HCT116 (cell line): ENCODE measurements at regions not wholly inside any gene's neighbourhood (a gene's known extent, or its start where the extent isn't known, plus 50 kb on each side); places are given as distances from the start of the nearest gene placed in this dataset.

ENCODE experiments used
- ATAC-seq: fragments of 200-7000 bp; cut with Tn5 transposase; 2 replicates; pipeline ENCODE4 v1.9.1; 2020; ENCODE audit warnings: mild to moderate bottlenecking, moderate library complexity
- BruUV-seq: library from RNA; stranded (reverse); fragments of 400-500 nt; replicated peaks from 2 replicates; lab custom pipeline; 2021; lab: Mats Ljungman, UMichigan
- CTCF ChIA-PET: fragments of 300-600 bp; sonication (Branson Sonifier 250); formaldehyde crosslinking; loops from one replicate; lab custom pipeline; 2021; ENCODE audit warnings: antibody characterized with exemption; lab: Charles Lee
- POLR2A ChIA-PET: fragments of 300-600, 350-600 bp; sonication (Branson Sonifier 250); formaldehyde crosslinking; loops from one replicate; lab custom pipeline; 2021; ENCODE audit warnings: antibody characterized with exemption; lab: Charles Lee
- RAD21 ChIA-PET, 2 experiments: fragments of 300-600 bp; sonication (Branson Sonifier 250); formaldehyde crosslinking; loops; one replicate each; lab custom pipeline; 2023; ENCODE audit warnings: low total read pairs in 2 of 2; ENCODE audit not compliant: uncharacterized antibody in 2 of 2, unreplicated experiment in 2 of 2, low non-redundant PET in 1 of 2; lab: Charles Lee
- DNase-seq: peaks from one replicate; pipeline ENCODE4 v3.0.0-alpha.2; 2010; ENCODE audit warnings: low read depth, low spot score
- H2AFZ ChIP-seq: fragments of 200-600 bp; shearing (Covaris generic), sonication (generic); 2 replicates; pipeline ENCODE4 v1.6.1; 2017; ENCODE audit warnings: low read depth, mixed run types, mixed read lengths, antibody characterized with exemption, low read length; ENCODE audit not compliant: poor library complexity, severe bottlenecking
- H3K27ac ChIP-seq: 2 replicates; pipeline ENCODE4 v1.5.1; 2012; ENCODE audit warnings: low read depth, low read length
- H3K27me3 ChIP-seq: fragments of 200-600 bp; sonication (generic); 2 replicates; pipeline ENCODE4 v1.6.1; 2016; ENCODE audit warnings: mixed run types, low read length, mixed read lengths; ENCODE audit not compliant: insufficient read depth
- H3K36me3 ChIP-seq, 2 experiments: fragments of 200-500 bp in 1 of 2; fragments of 200-600 bp in 1 of 2; sonication (Bioruptor generic) in 1 of 2; sonication (generic) in 1 of 2; 2 replicates each; pipeline versions ENCODE4 v1.5.1 to v1.6.1; 2014 to 2016; ENCODE audit warnings: low read length in 2 of 2, inconsistent platforms in 1 of 2, mixed read lengths in 1 of 2, mixed run types in 1 of 2; ENCODE audit not compliant: insufficient read depth in 2 of 2, control insufficient read depth in 1 of 2
- H3K4me1 ChIP-seq, 2 experiments: fragments of 200-600 bp in 1 of 2; sonication (generic) in 1 of 2; 2 replicates each; pipeline versions ENCODE4 v1.5.1 to v1.6.1; 2012 to 2017; ENCODE audit warnings: low read length in 2 of 2, inconsistent platforms in 1 of 2, mild to moderate bottlenecking in 1 of 2, mixed read lengths in 1 of 2, mixed run types in 1 of 2, moderate library complexity in 1 of 2; ENCODE audit not compliant: insufficient read depth in 2 of 2, control insufficient read depth in 1 of 2
- H3K4me2 ChIP-seq: fragments of 200-600 bp; sonication (generic); 2 replicates; pipeline ENCODE4 v1.6.1; 2017; ENCODE audit warnings: mixed run types, low read length, mixed read lengths
- H3K4me3 ChIP-seq, 2 experiments: fragments of 200-600 bp in 1 of 2; sonication (generic) in 1 of 2; replicated peaks in 1 of 2; 2 replicates each; pipeline ENCODE4 v1.5.1; 2011 to 2016; ENCODE audit warnings: low read length in 2 of 2, control low read depth in 1 of 2, low read depth in 1 of 2, mild to moderate bottlenecking in 1 of 2, mixed read lengths in 1 of 2, mixed run types in 1 of 2
- H3K79me2 ChIP-seq: fragments of 200-600 bp; sonication (generic); 2 replicates; pipeline ENCODE4 v1.6.1; 2017; ENCODE audit warnings: mild to moderate bottlenecking, mixed run types, low read length, moderate library complexity, mixed read lengths; ENCODE audit not compliant: insufficient read depth
- H3K9ac ChIP-seq: fragments of 200-600 bp; sonication (generic); 2 replicates; pipeline ENCODE4 v1.6.1; 2016; ENCODE audit warnings: low read length, mixed read lengths
- H3K9me2 ChIP-seq: fragments of 200-600 bp; sonication (generic), shearing (Covaris generic); 2 replicates; pipeline ENCODE4 v1.6.1; 2017; ENCODE audit warnings: mixed run types, mild to moderate bottlenecking, moderate library complexity; ENCODE audit not compliant: insufficient read depth
- H3K9me3 ChIP-seq, 2 experiments: fragments of 200-500 bp in 1 of 2; fragments of 200-600 bp in 1 of 2; sonication (Bioruptor generic) in 1 of 2; sonication (generic) in 1 of 2; 2 replicates each; pipeline ENCODE4 v1.6.1; 2014 to 2017; ENCODE audit warnings: low read length in 2 of 2, mixed read lengths in 2 of 2, inconsistent platforms in 1 of 2, low read depth in 1 of 2, mild to moderate bottlenecking in 1 of 2, mixed run types in 1 of 2, moderate library complexity in 1 of 2; ENCODE audit not compliant: control insufficient read depth in 1 of 2, insufficient read depth in 1 of 2
- H4K20me1 ChIP-seq: fragments of 200-600 bp; sonication (generic), shearing (Covaris generic); 2 replicates; pipeline ENCODE4 v1.6.1; 2017; ENCODE audit warnings: mixed run types, mild to moderate bottlenecking, moderate library complexity; ENCODE audit not compliant: insufficient read depth
- CBX3 ChIP-seq: IDR thresholded peaks from 2 replicates; pipeline ENCODE4 v1.6.1; 2012; ENCODE audit warnings: low read depth
- EGR1 ChIP-seq: IDR thresholded peaks from 2 replicates; pipeline ENCODE4 v1.6.1; 2012; ENCODE audit warnings: low read depth
- EZH2phosphoT487 ChIP-seq: fragments of 200-600 bp; IDR thresholded peaks from 2 replicates; pipeline ENCODE4 v1.6.1; 2018; ENCODE audit warnings: antibody characterized with exemption, borderline replicate concordance
- JUND ChIP-seq: IDR thresholded peaks from 2 replicates; pipeline ENCODE4 v1.6.1; 2012
- POLR2A ChIP-seq: IDR thresholded peaks from 2 replicates; pipeline ENCODE4 v1.7.0; 2011; ENCODE audit warnings: borderline replicate concordance; ENCODE audit not compliant: insufficient read depth, insufficient read length; ENCODE audit errors: extremely low read depth
- POLR2AphosphoS5 ChIP-seq: IDR thresholded peaks from 2 replicates; pipeline ENCODE4 v1.6.1; 2011; ENCODE audit warnings: mild to moderate bottlenecking, low read depth, low read length, moderate library complexity
- RAD21 ChIP-seq: IDR thresholded peaks from 2 replicates; pipeline ENCODE4 v1.6.1; 2012; ENCODE audit warnings: low read depth, mild to moderate bottlenecking
- SIN3A ChIP-seq: IDR thresholded peaks from 2 replicates; pipeline ENCODE4 v1.6.1; 2012; ENCODE audit warnings: low read depth
- TCF7L2 ChIP-seq: IDR thresholded peaks from 2 replicates; pipeline ENCODE4 v1.7.0; 2011; ENCODE audit warnings: borderline replicate concordance, inconsistent platforms; ENCODE audit not compliant: insufficient read depth, insufficient read length; ENCODE audit errors: extremely low read depth
- YY1 ChIP-seq: IDR thresholded peaks from 2 replicates; pipeline ENCODE4 v1.6.1; 2011; ENCODE audit warnings: low read length, low read depth, moderate library complexity, mild to moderate bottlenecking; ENCODE audit not compliant: insufficient replicate concordance; ENCODE audit errors: extremely low read depth
- ZNF274 ChIP-seq: fragments of 200-500 bp; sonication (Bioruptor generic); IDR thresholded peaks from 2 replicates; pipeline ENCODE4 v1.6.1; 2014; ENCODE audit warnings: mild to moderate bottlenecking, low read depth, low read length, inconsistent platforms
- intact Hi-C: fragments of 100-400 bp; cut with micrococcal nuclease; formaldehyde crosslinking; loops from 2 replicates; pipeline ENCODE4 v1.10.0; 2022

- RAD21 ChIA-PET = no interaction called here
- peaks cover 11% of the 10 kb centered on the region; the same call in 1 of the 2 replicates for H3K27me3 ChIP-seq
- no TSS peak for BruUV-seq
- no peak overlapping the region for H3K4me2 ChIP-seq
- intact Hi-C loops = no loop called here
- H4K20me1 ChIP-seq = no peaks in the 10 kb centered on the region
- no peaks in the 10 kb centered on the region for H3K9me2 ChIP-seq
- TF ChIP-seq YY1 = no peak
- no peak for TF ChIP-seq EZH2phosphoT487
- TF ChIP-seq TCF7L2 = no peak
- no peak for TF ChIP-seq JUND
- TF ChIP-seq CBX3 = no peak
- TF ChIP-seq EGR1 = no peak
- TF ChIP-seq ZNF274 = no peak
- no peak for TF ChIP-seq RAD21
- TF ChIP-seq POLR2A = no peak
- no peak for TF ChIP-seq SIN3A
- TF ChIP-seq POLR2AphosphoS5 = no peak
- ATAC-seq = no peak
- no peak overlapping the region for H2AFZ ChIP-seq
- CTCF ChIA-PET = no interaction called here
- no peaks in the 10 kb centered on the region for H3K79me2 ChIP-seq
- no peak overlapping the region for H3K4me3 ChIP-seq
- H3K36me3 ChIP-seq = no peaks in the 10 kb centered on the region
- no peak overlapping the region for H3K9ac ChIP-seq
- no peak for DNase-seq
- H3K27ac ChIP-seq = no peak overlapping the region
- H3K9me3 ChIP-seq = no peaks in the 10 kb centered on the region
- POLR2A ChIA-PET = no interaction called here
- no peaks in the 10 kb centered on the region for H3K4me1 ChIP-seq
These were observed 477.9 kb upstream of the TNP1 start for GRCh38 chr2:217337771-217338170.

- no peaks in the 10 kb centered on the region for H3K36me3 ChIP-seq
- TF ChIP-seq SIN3A = no peak
- no peak for TF ChIP-seq JUND
- ChIA-PET CTCF (no interaction called here), RAD21 (no interaction called here), POLR2A (no interaction called here)
- no peak overlapping the region for H3K4me3 ChIP-seq
- no peak overlapping the region for H2AFZ ChIP-seq
- DNase-seq (no peak), ATAC-seq (no peak)
- intact Hi-C loops = no loop called here
- no peaks in the 10 kb centered on the region for H3K9me3 ChIP-seq
- no peak overlapping the region for H3K27ac ChIP-seq
- BruUV-seq = no TSS peak
- H3K27me3 ChIP-seq = 0 out of 2 replicates have a peak, but pooled peaks cover 6% of the 10 kb centered on the region
- H3K9ac ChIP-seq = no peak overlapping the region
- H3K4me2 ChIP-seq = no peak overlapping the region
- H4K20me1 ChIP-seq = no peaks in the 10 kb centered on the region
- H3K79me2 ChIP-seq = no peaks in the 10 kb centered on the region
- H3K9me2 ChIP-seq = no peaks in the 10 kb centered on the region
- H3K4me1 ChIP-seq = no peaks in the 10 kb centered on the region
These were observed 476.8 kb upstream of the TNP1 start for GRCh38 chr2:217336694-217337093.
